GM23338 (cell line): ENCODE measurements at regions not wholly inside any gene's neighbourhood (a gene's known extent, or its start where the extent isn't known, plus 50 kb on each side); places are given as distances from the start of the nearest gene placed in this dataset.

ENCODE experiments used
- ATAC-seq: fragments of 200-7000 bp; cut with Tn5 transposase; 3 replicates; pipeline ENCODE4 v1.9.1; 2020
- DNase-seq: peaks from one replicate; pipeline ENCODE4 v3.0.0-alpha.2; 2015; ENCODE audit warnings: low spot score
- H2AFZ ChIP-seq: fragments of 200-600 bp; sonication (generic); 2 replicates; pipeline ENCODE4 v1.8.0; 2016; ENCODE audit warnings: antibody characterized with exemption, mild to moderate bottlenecking, moderate library complexity
- H3F3A ChIP-seq: fragments of 200-600 bp; sonication (generic); replicated peaks from 2 replicates; pipeline ENCODE4 v1.8.0; 2017; ENCODE audit warnings: antibody characterized with exemption, mixed run types, low read depth
- H3K27ac ChIP-seq: fragments of 200-600 bp; sonication (generic); 2 replicates; pipeline ENCODE4 v1.6.1; 2016; ENCODE audit warnings: low read depth
- H3K27me3 ChIP-seq: fragments of 200-600 bp; sonication (generic); 2 replicates; pipeline ENCODE4 v1.8.0; 2016; ENCODE audit warnings: mild to moderate bottlenecking, mixed run types, moderate library complexity; ENCODE audit not compliant: insufficient read depth
- H3K36me3 ChIP-seq: fragments of 200-600 bp; sonication (generic); 2 replicates; pipeline ENCODE4 v1.8.0; 2016; ENCODE audit warnings: mild to moderate bottlenecking; ENCODE audit not compliant: insufficient read depth
- H3K4me1 ChIP-seq: fragments of 200-600 bp; sonication (generic); 2 replicates; pipeline ENCODE4 v1.8.0; 2016; ENCODE audit warnings: mild to moderate bottlenecking, moderate library complexity; ENCODE audit not compliant: insufficient read depth
- H3K4me2 ChIP-seq: fragments of 200-600 bp; sonication (generic); 2 replicates; pipeline ENCODE4 v1.7.1; 2017; ENCODE audit warnings: mixed run types
- H3K4me3 ChIP-seq: fragments of 200-600 bp; sonication (generic); 2 replicates; pipeline ENCODE4 v1.6.1; 2016; ENCODE audit warnings: mixed run types
- H3K79me2 ChIP-seq: fragments of 200-600 bp; sonication (generic); replicated peaks from 2 replicates; pipeline ENCODE4 v1.8.0; 2017; ENCODE audit warnings: mild to moderate bottlenecking; ENCODE audit not compliant: insufficient read depth
- H3K9me2 ChIP-seq: fragments of 200-600 bp; sonication (generic); 2 replicates; pipeline ENCODE4 v1.8.0; 2017; ENCODE audit not compliant: insufficient read depth
- H4K20me1 ChIP-seq: fragments of 200-600 bp; sonication (generic); replicated peaks from 2 replicates; pipeline ENCODE4 v1.8.0; 2017; ENCODE audit warnings: mild to moderate bottlenecking; ENCODE audit not compliant: insufficient read depth
- H3K27ac Mint-ChIP-seq: 2 replicates; pipeline ENCODE4 v1.8.0; 2020; ENCODE audit warnings: inconsistent platforms, mild to moderate bottlenecking, moderate library complexity, mixed read lengths
- H3K27me3 Mint-ChIP-seq: 3 replicates; pipeline ENCODE4 v1.8.0; 2022; ENCODE audit warnings: low read depth, mild to moderate bottlenecking, moderate library complexity, mixed read lengths, inconsistent platforms; ENCODE audit not compliant: insufficient read depth, poor library complexity
- H3K36me3 Mint-ChIP-seq: 3 replicates; pipeline ENCODE4 v1.8.0; 2021; ENCODE audit warnings: low read depth, mild to moderate bottlenecking, inconsistent platforms, moderate library complexity, mixed read lengths
- H3K4me1 Mint-ChIP-seq: 3 replicates; pipeline ENCODE4 v1.8.0; 2020; ENCODE audit warnings: mild to moderate bottlenecking, inconsistent platforms, mixed read lengths
- H3K4me3 Mint-ChIP-seq: 3 replicates; pipeline ENCODE4 v1.8.0; 2021; ENCODE audit warnings: moderate library complexity, mild to moderate bottlenecking, inconsistent platforms, mixed read lengths
- H3K9me3 Mint-ChIP-seq: 3 replicates; pipeline ENCODE4 v1.8.0; 2020; ENCODE audit warnings: moderate library complexity, mild to moderate bottlenecking, inconsistent platforms, mixed read lengths
- CREB1 ChIP-seq: fragments of 250-450 bp; sonication (Bioruptor Pico); IDR thresholded peaks from 2 replicates; pipeline ENCODE4 v1.5.0; 2020; ENCODE audit warnings: low read depth, mild to moderate bottlenecking, moderate library complexity
- EZH2 ChIP-seq: fragments of 200-600 bp; sonication (generic); IDR thresholded peaks from one replicate; pipeline ENCODE4 v1.8.0; 2017; ENCODE audit warnings: antibody characterized with exemption, mild to moderate bottlenecking, low read depth; ENCODE audit not compliant: unreplicated experiment
- EZH2phosphoT487 ChIP-seq: fragments of 200-600 bp; sonication (generic); IDR thresholded peaks from one replicate; pipeline ENCODE4 v1.8.1; 2018; ENCODE audit warnings: antibody characterized with exemption; ENCODE audit not compliant: unreplicated experiment
- JUNB ChIP-seq: IDR thresholded peaks from one replicate; pipeline ENCODE4 v1.6.1; 2016; ENCODE audit warnings: antibody characterized with exemption; ENCODE audit not compliant: unreplicated experiment
- NANOG ChIP-seq: IDR thresholded peaks from 2 replicates; pipeline ENCODE4 v1.6.1; 2016; ENCODE audit warnings: antibody characterized with exemption, borderline replicate concordance
- POLR2AphosphoS5 ChIP-seq: IDR thresholded peaks from 2 replicates; pipeline ENCODE4 v1.6.1; 2016; ENCODE audit warnings: antibody characterized with exemption, low read depth
- REST ChIP-seq: IDR thresholded peaks from one replicate; pipeline ENCODE4 v1.6.1; 2018; ENCODE audit warnings: antibody characterized with exemption; ENCODE audit not compliant: unreplicated experiment
- STAT1 ChIP-seq: IDR thresholded peaks from one replicate; pipeline ENCODE4 v1.6.1; 2016; ENCODE audit warnings: antibody characterized with exemption; ENCODE audit not compliant: unreplicated experiment
- ZNF114 ChIP-seq: fragments of 250-450 bp; sonication (Bioruptor Pico); IDR thresholded peaks from 2 replicates; pipeline ENCODE4 v1.5.0; 2020; ENCODE audit warnings: mild to moderate bottlenecking, moderate library complexity
- ZNF331 ChIP-seq: fragments of 250-450 bp; sonication (Bioruptor Pico); IDR thresholded peaks from 2 replicates; pipeline ENCODE4 v1.5.0; 2020; ENCODE audit warnings: low read depth, mild to moderate bottlenecking, moderate library complexity
- TF ChIP-seq, protein P1 (sequence below), 2 experiments: fragments of 200-600 bp in 1 of 2; sonication (generic) in 1 of 2; conservative IDR thresholded peaks; 2 replicates each; pipeline versions ENCODE4 v1.5.1 to v1.6.1; 2016 to 2017; ENCODE audit warnings: antibody characterized with exemption in 2 of 2, low read depth in 2 of 2, mild to moderate bottlenecking in 2 of 2, moderate library complexity in 1 of 2
- TF ChIP-seq, protein P2 (sequence below): IDR thresholded peaks from 2 replicates; pipeline ENCODE4 v1.6.1; 2016; ENCODE audit warnings: antibody characterized with exemption
- TF ChIP-seq, protein P3 (sequence below): fragments of 250-450 bp; sonication (Bioruptor Pico); IDR thresholded peaks from 2 replicates; pipeline ENCODE4 v1.5.0; 2020; ENCODE audit warnings: mild to moderate bottlenecking, moderate library complexity

- Histone ChIP-seq H4K20me1 (no peaks in the 10 kb centered on the region), H3K27me3 (no peaks in the 10 kb centered on the region), H3K27ac (no peak overlapping the region), H3K4me3 (no peak overlapping the region), H3K4me2 (no peak overlapping the region), H2AFZ (no peak overlapping the region), H3K4me1 (peaks cover 6% of the 10 kb centered on the region; the same call in 1 of the 2 replicates), H3F3A (no peaks in the 10 kb centered on the region), H3K9me2 (no peaks in the 10 kb centered on the region), H3K36me3 (no peaks in the 10 kb centered on the region), H3K79me2 (no peaks in the 10 kb centered on the region)
- H3K36me3 Mint-ChIP-seq: peaks cover 9% of the 10 kb centered on the region; the same call in 2 of the 3 replicates
- peaks cover 15% of the 10 kb centered on the region for H3K27me3 Mint-ChIP-seq
- no peak overlapping the region for H3K27ac Mint-ChIP-seq
- no peak for TF ChIP-seq JUNB
- TF ChIP-seq EZH2phosphoT487: no peak
- TF ChIP-seq POLR2AphosphoS5: no peak
- no peak for TF ChIP-seq ZNF331
- TF ChIP-seq, protein P1, sequence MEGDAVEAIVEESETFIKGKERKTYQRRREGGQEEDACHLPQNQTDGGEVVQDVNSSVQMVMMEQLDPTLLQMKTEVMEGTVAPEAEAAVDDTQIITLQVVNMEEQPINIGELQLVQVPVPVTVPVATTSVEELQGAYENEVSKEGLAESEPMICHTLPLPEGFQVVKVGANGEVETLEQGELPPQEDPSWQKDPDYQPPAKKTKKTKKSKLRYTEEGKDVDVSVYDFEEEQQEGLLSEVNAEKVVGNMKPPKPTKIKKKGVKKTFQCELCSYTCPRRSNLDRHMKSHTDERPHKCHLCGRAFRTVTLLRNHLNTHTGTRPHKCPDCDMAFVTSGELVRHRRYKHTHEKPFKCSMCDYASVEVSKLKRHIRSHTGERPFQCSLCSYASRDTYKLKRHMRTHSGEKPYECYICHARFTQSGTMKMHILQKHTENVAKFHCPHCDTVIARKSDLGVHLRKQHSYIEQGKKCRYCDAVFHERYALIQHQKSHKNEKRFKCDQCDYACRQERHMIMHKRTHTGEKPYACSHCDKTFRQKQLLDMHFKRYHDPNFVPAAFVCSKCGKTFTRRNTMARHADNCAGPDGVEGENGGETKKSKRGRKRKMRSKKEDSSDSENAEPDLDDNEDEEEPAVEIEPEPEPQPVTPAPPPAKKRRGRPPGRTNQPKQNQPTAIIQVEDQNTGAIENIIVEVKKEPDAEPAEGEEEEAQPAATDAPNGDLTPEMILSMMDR (conservative IDR thresholded peaks at IDR 0.05; ENCODE audit: low read depth in 2 of 2): no peak
- no peak for TF ChIP-seq EZH2
- no peak for TF ChIP-seq ZNF114 (CRISPR knock-in tag)
- TF ChIP-seq, protein P2, sequence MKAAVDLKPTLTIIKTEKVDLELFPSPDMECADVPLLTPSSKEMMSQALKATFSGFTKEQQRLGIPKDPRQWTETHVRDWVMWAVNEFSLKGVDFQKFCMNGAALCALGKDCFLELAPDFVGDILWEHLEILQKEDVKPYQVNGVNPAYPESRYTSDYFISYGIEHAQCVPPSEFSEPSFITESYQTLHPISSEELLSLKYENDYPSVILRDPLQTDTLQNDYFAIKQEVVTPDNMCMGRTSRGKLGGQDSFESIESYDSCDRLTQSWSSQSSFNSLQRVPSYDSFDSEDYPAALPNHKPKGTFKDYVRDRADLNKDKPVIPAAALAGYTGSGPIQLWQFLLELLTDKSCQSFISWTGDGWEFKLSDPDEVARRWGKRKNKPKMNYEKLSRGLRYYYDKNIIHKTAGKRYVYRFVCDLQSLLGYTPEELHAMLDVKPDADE: no peak
- no peak for TF ChIP-seq STAT1
- TF ChIP-seq, protein P3, sequence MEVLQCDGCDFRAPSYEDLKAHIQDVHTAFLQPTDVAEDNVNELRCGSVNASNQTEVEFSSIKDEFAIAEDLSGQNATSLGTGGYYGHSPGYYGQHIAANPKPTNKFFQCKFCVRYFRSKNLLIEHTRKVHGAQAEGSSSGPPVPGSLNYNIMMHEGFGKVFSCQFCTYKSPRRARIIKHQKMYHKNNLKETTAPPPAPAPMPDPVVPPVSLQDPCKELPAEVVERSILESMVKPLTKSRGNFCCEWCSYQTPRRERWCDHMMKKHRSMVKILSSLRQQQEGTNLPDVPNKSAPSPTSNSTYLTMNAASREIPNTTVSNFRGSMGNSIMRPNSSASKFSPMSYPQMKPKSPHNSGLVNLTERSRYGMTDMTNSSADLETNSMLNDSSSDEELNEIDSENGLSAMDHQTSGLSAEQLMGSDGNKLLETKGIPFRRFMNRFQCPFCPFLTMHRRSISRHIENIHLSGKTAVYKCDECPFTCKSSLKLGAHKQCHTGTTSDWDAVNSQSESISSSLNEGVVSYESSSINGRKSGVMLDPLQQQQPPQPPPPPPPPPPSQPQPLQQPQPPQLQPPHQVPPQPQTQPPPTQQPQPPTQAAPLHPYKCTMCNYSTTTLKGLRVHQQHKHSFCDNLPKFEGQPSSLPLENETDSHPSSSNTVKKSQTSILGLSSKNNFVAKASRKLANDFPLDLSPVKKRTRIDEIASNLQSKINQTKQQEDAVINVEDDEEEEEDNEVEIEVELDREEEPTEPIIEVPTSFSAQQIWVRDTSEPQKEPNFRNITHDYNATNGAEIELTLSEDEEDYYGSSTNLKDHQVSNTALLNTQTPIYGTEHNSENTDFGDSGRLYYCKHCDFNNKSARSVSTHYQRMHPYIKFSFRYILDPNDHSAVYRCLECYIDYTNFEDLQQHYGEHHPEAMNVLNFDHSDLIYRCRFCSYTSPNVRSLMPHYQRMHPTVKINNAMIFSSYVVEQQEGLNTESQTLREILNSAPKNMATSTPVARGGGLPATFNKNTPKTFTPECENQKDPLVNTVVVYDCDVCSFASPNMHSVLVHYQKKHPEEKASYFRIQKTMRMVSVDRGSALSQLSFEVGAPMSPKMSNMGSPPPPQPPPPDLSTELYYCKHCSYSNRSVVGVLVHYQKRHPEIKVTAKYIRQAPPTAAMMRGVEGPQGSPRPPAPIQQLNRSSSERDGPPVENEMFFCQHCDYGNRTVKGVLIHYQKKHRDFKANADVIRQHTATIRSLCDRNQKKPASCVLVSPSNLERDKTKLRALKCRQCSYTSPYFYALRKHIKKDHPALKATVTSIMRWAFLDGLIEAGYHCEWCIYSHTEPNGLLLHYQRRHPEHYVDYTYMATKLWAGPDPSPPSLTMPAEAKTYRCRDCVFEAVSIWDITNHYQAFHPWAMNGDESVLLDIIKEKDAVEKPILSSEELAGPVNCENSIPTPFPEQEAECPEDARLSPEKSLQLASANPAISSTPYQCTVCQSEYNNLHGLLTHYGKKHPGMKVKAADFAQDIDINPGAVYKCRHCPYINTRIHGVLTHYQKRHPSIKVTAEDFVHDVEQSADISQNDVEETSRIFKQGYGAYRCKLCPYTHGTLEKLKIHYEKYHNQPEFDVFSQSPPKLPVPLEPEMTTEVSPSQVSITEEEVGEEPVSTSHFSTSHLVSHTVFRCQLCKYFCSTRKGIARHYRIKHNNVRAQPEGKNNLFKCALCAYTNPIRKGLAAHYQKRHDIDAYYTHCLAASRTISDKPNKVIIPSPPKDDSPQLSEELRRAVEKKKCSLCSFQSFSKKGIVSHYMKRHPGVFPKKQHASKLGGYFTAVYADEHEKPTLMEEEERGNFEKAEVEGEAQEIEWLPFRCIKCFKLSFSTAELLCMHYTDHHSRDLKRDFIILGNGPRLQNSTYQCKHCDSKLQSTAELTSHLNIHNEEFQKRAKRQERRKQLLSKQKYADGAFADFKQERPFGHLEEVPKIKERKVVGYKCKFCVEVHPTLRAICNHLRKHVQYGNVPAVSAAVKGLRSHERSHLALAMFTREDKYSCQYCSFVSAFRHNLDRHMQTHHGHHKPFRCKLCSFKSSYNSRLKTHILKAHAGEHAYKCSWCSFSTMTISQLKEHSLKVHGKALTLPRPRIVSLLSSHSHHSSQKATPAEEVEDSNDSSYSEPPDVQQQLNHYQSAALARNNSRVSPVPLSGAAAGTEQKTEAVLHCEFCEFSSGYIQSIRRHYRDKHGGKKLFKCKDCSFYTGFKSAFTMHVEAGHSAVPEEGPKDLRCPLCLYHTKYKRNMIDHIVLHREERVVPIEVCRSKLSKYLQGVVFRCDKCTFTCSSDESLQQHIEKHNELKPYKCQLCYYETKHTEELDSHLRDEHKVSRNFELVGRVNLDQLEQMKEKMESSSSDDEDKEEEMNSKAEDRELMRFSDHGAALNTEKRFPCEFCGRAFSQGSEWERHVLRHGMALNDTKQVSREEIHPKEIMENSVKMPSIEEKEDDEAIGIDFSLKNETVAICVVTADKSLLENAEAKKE: no peak
- no peak for TF ChIP-seq REST
- no peak for TF ChIP-seq CREB1
- TF ChIP-seq NANOG: no peak
- DNase-seq (no peak), ATAC-seq (no peak)
- no peak overlapping the region for H3K4me3 Mint-ChIP-seq
- H3K9me3 Mint-ChIP-seq: peaks cover 16% of the 10 kb centered on the region
- H3K4me1 Mint-ChIP-seq: peaks cover 25% of the 10 kb centered on the region
Observed at GRCh38 chr5:176716320-176716719, 69.0 kb downstream of the TSPAN17 start.
